ENCODE measurements at regions not wholly inside any gene's neighbourhood (a gene's known extent, or its start where the extent isn't known, plus 50 kb on each side); places are given as distances from the start of the nearest gene placed in this dataset.

DNA sequence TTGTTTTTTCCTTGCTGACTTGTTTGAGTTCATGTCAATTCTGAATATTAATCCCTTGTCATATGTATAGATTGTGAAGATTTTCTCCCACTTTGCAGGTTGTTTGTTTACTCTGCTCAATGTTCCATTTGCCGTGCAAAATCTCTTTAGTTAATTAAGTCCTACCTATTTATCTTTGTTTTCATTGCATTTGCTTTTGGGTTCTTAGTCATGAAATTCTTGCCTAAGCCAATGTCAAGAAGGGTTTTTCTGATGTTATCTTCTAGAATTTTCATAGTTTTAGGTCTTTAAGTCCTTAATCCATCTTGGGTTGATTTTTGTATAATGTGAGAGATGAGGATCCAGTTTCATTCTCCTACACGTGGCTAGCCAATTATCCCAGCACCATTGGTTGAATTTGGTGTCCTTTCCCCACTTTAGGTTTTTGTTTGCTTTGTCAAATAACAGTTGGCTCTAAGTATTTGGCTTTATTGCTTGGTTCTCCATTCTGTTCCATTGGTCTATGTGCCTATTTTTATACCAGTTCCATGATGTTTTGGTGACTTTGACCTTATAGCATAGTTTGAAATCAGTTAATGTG is 163.1 kb upstream of the PGR start:
- 68 to 72% methylated on average over 2 of the region's 2 CpGs for WGBS, 2 donors
- H3K27ac ChIP-seq = no peak overlapping the region
- H3K4me3 ChIP-seq = no peak overlapping the region
- DNase-seq (ENCODE audit: low spot score in 2 of 2) = no peak
- no peak for TF ChIP-seq POLR2A (IDR thresholded peaks at IDR 0.05)
- peaks cover 0 to 3% (median 0%) of the 10 kb centered on the region in 3 donors for H3K36me3 ChIP-seq
- no peaks in the 10 kb centered on the region for H3K27me3 ChIP-seq
- H3K4me1 ChIP-seq = no peaks in the 10 kb centered on the region
- H3K9me3 ChIP-seq = peaks cover 0 to 39% (median 0%) of the 10 kb centered on the region in 4 donors

DNA sequence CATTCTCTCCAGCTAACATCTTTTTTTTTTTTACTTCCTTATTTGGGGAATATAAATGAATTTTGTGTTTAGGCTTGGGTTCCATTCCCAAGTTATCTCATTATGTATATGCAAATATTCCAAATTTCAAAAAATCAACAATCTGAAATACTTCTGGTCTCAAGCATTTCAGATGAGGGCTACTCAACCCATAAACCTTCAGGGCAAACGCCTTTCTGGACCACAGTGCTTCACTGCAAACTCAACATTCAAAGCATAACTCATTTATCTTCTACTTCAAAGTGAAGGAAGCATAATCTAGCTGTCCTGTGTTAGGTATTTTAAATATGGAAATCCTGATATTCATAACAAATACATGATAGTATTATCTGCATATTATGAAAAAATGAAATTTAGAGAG is 161.7 kb upstream of the PGR start:
- TF ChIP-seq, protein P1, sequence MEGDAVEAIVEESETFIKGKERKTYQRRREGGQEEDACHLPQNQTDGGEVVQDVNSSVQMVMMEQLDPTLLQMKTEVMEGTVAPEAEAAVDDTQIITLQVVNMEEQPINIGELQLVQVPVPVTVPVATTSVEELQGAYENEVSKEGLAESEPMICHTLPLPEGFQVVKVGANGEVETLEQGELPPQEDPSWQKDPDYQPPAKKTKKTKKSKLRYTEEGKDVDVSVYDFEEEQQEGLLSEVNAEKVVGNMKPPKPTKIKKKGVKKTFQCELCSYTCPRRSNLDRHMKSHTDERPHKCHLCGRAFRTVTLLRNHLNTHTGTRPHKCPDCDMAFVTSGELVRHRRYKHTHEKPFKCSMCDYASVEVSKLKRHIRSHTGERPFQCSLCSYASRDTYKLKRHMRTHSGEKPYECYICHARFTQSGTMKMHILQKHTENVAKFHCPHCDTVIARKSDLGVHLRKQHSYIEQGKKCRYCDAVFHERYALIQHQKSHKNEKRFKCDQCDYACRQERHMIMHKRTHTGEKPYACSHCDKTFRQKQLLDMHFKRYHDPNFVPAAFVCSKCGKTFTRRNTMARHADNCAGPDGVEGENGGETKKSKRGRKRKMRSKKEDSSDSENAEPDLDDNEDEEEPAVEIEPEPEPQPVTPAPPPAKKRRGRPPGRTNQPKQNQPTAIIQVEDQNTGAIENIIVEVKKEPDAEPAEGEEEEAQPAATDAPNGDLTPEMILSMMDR (IDR thresholded peaks at IDR 0.05) = no peak
- TF ChIP-seq EP300 (IDR thresholded peaks at IDR 0.05) (no peak), POLR2A (IDR thresholded peaks at IDR 0.05) (no peak)
- Histone ChIP-seq H3K4me3 (no peak overlapping the region), H3K36me3 (peaks cover 0 to 3% (median 0%) of the 10 kb centered on the region in 3 donors), H3K4me1 (no peaks in the 10 kb centered on the region), H3K27ac (no peak overlapping the region), H3K27me3 (no peaks in the 10 kb centered on the region), H3K9me3 (peaks cover 0 to 29% (median 0%) of the 10 kb centered on the region in 4 donors)
- 47 to 55% methylated on average over 1 of the region's 1 CpG for WGBS, 2 donors
- DNase-seq (ENCODE audit: low spot score in 2 of 2) = no peak

DNA sequence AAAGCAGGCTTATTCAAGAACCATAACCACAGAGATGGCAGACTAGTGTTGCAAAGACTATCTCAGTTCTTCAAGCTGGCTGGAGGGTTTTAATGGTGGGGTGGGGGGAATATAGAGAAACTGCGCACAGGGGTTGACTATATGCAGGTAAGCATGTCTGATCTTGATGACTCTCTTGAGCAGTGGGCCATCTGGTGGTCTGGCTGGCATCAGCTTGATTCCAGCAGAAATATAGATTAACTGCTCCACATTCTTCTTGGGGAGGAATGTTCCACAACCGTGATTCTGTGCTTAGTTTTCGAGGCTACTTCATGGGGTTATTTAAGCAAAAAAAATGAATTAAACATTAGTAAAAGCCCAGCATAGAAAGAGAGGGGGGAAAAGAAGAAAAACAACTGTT is 158.8 kb upstream of the PGR start:
- no peaks in the 10 kb centered on the region for H3K4me1 ChIP-seq
- TF ChIP-seq, protein P1 (IDR thresholded peaks at IDR 0.05) = no peak
- no peak for TF ChIP-seq EP300 (IDR thresholded peaks at IDR 0.05)
- TF ChIP-seq POLR2A (IDR thresholded peaks at IDR 0.05) = no peak
- 60 to 73% methylated on average over 3 of the region's 3 CpGs for WGBS, 2 donors
- DNase-seq (ENCODE audit: low spot score in 2 of 2) = no peak
- no peak overlapping the region for H3K27ac ChIP-seq
- H3K36me3 ChIP-seq = peaks cover 0 to 3% (median 0%) of the 10 kb centered on the region in 3 donors
- no peak overlapping the region for H3K4me3 ChIP-seq
- no peaks in the 10 kb centered on the region for H3K27me3 ChIP-seq
- peaks cover 0 to 27% (median 0%) of the 10 kb centered on the region in 4 donors for H3K9me3 ChIP-seq

DNA sequence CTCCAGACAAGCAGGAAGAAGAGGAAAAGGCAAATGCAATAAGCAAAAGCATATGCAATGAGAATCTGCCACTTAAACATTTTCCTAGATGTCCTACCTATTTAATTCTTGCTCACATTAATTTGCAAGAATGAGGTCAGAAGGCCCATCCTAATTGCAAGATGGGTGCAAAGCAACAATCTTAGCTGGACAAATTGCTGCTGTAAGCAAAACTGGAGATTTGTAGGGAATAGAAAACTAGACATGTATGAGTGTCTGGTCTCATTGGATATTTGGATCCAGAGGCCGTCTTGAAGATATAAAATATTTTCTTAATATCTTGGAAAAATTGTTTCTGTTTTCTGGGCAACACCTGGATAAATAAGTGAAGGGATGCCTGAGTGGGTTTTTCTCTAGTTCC is 150.1 kb upstream of the PGR start:
- H3K9me3 ChIP-seq = peaks cover 0 to 10% (median 1%) of the 10 kb centered on the region in 4 donors
- TF ChIP-seq, protein P1 (IDR thresholded peaks at IDR 0.05) = no peak
- TF ChIP-seq POLR2A (IDR thresholded peaks at IDR 0.05) (no peak), EP300 (IDR thresholded peaks at IDR 0.05) (no peak)
- no peak for DNase-seq (ENCODE audit: low spot score in 2 of 2)
- H3K4me1 ChIP-seq = no peaks in the 10 kb centered on the region
- 64 to 77% methylated on average over 1 of the region's 1 CpG for WGBS, 2 donors
- no peak overlapping the region for H3K27ac ChIP-seq
- no peaks in the 10 kb centered on the region for H3K36me3 ChIP-seq
- H3K4me3 ChIP-seq = no peak overlapping the region
- no peaks in the 10 kb centered on the region for H3K27me3 ChIP-seq

DNA sequence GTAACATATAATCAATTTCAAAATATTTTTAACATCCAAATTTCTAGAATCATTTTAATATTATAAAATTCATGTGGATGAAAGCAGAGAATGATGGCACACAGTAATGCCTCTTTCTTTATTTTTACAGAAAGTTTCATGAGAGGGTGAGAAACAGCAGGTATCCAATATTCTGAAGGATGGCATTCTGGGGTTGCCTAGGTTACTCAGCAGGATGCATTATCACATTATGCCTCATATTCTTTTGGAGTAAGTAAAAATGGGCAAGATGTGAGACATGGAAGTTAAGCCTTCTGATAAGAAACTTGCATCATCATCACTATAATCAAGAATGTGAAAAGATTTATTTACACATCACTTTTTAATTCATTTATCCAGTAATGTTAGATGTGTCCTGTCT is 148.7 kb upstream of the PGR start:
- Histone ChIP-seq H3K9me3 (peaks cover 0 to 10% (median 1%) of the 10 kb centered on the region in 4 donors), H3K4me1 (no peaks in the 10 kb centered on the region), H3K36me3 (no peaks in the 10 kb centered on the region), H3K4me3 (no peak overlapping the region), H3K27ac (no peak overlapping the region), H3K27me3 (no peaks in the 10 kb centered on the region)
- DNase-seq (ENCODE audit: low spot score in 2 of 2) = no peak
- TF ChIP-seq POLR2A (IDR thresholded peaks at IDR 0.05) = no peak
- no peak for TF ChIP-seq EP300 (IDR thresholded peaks at IDR 0.05)
- TF ChIP-seq, protein P1 (IDR thresholded peaks at IDR 0.05) = no peak

DNA sequence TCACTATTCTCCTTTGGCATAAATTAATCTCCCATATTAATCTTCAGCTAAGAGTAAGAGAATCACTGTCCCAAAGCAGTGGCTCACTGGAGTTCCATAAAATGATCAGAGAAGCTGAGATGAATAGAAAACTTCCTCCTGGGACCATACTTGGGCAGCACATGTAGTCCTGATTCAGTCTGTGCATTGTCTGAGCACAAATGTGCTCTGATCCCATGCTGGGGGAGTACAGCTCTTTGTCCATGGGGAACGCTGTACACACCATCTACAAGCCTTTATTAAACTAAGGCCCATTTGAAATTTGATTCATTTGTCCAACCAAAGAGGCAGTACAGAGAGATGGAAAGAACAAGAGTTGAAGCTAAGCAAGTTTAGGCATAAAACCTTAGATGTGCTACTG is 147.4 kb upstream of the PGR start:
- Histone ChIP-seq H3K4me3 (no peak overlapping the region), H3K36me3 (no peaks in the 10 kb centered on the region), H3K4me1 (no peaks in the 10 kb centered on the region), H3K9me3 (peaks cover 0 to 7% (median 0%) of the 10 kb centered on the region in 4 donors), H3K27ac (no peak overlapping the region), H3K27me3 (no peaks in the 10 kb centered on the region)
- no peak for DNase-seq (ENCODE audit: low spot score in 2 of 2)
- TF ChIP-seq POLR2A (IDR thresholded peaks at IDR 0.05) (no peak), EP300 (IDR thresholded peaks at IDR 0.05) (no peak)
- TF ChIP-seq, protein P1 (IDR thresholded peaks at IDR 0.05) = no peak
- WGBS, 2 donors = 50 to 55% methylated on average over 1 of the region's 1 CpG
